ACC112 (cell line): ENCODE measurements at regions not wholly inside any gene's neighbourhood (a gene's known extent, or its start where the extent isn't known, plus 50 kb on each side); places are given as distances from the start of the nearest gene placed in this dataset.
"Not testable (repeated sequence)": the region's sequence is repeated elsewhere in the genome, so short reads cannot be mapped to it uniquely, and the experiment has no call there.

Source experiments
- H2AFZ ChIP-seq: fragments of 200-600 bp; sonication (generic); one replicate; pipeline ENCODE4 v1.6.0; 2017; ENCODE audit warnings: antibody characterized with exemption, low read length; ENCODE audit not compliant: unreplicated experiment
- H3K27ac ChIP-seq: fragments of 200-600 bp; sonication (generic); 2 replicates; pipeline ENCODE4 v1.5.1; 2014; ENCODE audit warnings: low read depth, mild to moderate bottlenecking, antibody characterized with exemption, low read length, moderate library complexity
- H3K27me3 ChIP-seq: fragments of 200-600 bp; sonication (generic); 2 replicates; pipeline ENCODE4 v1.6.1; 2014; ENCODE audit warnings: mild to moderate bottlenecking, antibody characterized with exemption, low read length, moderate library complexity, mixed read lengths; ENCODE audit not compliant: insufficient read depth
- H3K36me3 ChIP-seq: fragments of 200-600 bp; sonication (generic); 2 replicates; pipeline ENCODE4 v1.6.1; 2016; ENCODE audit warnings: mild to moderate bottlenecking, antibody characterized with exemption, low read length, moderate library complexity, mixed read lengths; ENCODE audit not compliant: insufficient read depth
- H3K4me1 ChIP-seq: fragments of 200-600 bp; sonication (generic); one replicate; pipeline ENCODE4 v1.6.1; 2016; ENCODE audit warnings: low read length, mixed read lengths; ENCODE audit not compliant: insufficient read depth, unreplicated experiment, control insufficient read depth
- H3K4me3 ChIP-seq: fragments of 200-600 bp; sonication (generic); 2 replicates; pipeline ENCODE4 v1.5.1; 2014; ENCODE audit warnings: mild to moderate bottlenecking, low read depth, low read length
- H3K79me2 ChIP-seq: fragments of 200-600 bp; sonication (generic); one replicate; pipeline ENCODE4 v1.6.0; 2016; ENCODE audit warnings: low read length; ENCODE audit not compliant: control insufficient read depth, unreplicated experiment, insufficient read depth

DNA sequence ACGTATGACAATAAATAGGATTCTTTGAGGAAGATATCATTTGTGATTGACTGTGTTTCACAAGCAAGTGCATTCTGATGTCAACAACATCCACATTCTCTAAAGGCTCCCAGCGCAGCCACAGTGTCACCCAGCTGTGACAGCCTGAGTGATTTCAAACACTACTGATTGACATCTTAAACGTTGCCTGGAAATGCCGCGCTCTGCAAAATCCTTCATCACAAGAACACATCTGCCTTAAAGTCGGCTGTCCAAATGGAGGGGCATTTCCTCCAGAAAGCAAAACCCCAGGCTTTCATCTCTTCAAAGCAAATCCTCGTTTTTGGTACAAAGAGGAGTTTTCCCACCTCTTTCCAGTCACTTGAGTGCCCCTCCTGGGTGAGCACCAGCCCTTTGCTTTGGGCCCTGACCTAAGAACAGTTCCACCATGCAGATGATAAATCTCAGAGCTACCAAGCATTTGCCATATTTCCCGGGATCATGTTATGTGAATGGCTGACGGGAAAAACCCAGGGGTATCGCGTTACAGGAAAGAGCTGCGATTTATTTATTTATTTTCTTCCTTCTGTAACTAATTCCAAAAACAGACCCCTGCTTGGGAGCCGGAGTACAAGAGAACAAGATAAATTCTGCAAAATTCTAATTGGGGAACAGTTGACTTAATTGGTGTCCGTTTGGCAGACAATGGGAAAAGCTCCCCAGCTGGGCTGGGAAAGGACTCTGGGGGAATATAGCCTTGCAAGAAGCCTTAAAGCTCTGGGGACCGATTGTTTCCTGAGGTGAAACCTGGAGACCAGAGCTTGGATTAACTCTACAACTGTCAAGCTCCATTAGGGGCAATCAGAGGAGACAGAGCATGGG, 703.8 kb upstream of the NR2F2 start:
- Histone ChIP-seq H3K79me2 (no peaks in the 10 kb centered on the region), H3K4me3 (no peak overlapping the region), H3K4me1 (no peaks in the 10 kb centered on the region), H3K27ac (no peak overlapping the region), H3K27me3 (no peaks in the 10 kb centered on the region), H2AFZ (no peak overlapping the region), H3K36me3 (no peaks in the 10 kb centered on the region)

DNA sequence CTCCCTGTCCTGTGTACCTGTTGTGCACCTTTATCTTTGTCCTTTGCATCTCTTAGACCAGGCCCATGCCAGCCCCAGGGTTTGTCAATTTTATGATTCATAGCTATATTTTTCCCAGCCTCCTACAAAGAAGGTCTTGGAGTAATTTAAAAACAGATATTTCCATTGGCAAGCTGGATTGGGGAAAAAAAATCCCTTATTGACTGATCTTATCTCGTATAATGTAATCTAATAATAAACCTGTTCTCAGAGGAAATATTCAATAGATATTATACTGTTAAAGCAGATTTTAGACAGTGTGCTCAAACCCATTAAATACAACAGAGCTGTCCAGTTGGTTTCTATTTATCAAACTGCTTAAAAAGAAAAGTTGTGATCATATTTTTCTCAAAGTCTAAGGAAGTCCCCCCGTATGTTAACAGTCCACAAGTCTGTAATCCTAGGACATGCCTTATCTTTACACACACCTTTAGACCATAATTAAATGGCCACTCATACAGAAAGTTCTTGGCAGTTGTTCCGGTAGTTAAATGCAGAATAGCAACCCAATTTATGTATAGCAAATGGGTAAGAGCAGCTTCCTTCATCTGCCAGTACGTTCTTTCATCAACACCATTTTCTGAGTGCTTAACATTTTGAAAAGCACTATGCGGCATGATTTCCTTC, 700.9 kb upstream of the NR2F2 start:
- H3K4me3 ChIP-seq, result no peak overlapping the region
- H3K27me3 ChIP-seq, result no peaks in the 10 kb centered on the region
- H3K4me1 ChIP-seq, result no peaks in the 10 kb centered on the region
- H2AFZ ChIP-seq, result no peak overlapping the region
- no peaks in the 10 kb centered on the region for H3K79me2 ChIP-seq
- no peaks in the 10 kb centered on the region for H3K36me3 ChIP-seq
- no peak overlapping the region for H3K27ac ChIP-seq

GRCh38 chr15:95630683-95631082, 699.8 kb upstream of the NR2F2 start:
- no peak overlapping the region for H3K4me3 ChIP-seq
- H3K27ac ChIP-seq, result no peak overlapping the region
- no peaks in the 10 kb centered on the region for H3K36me3 ChIP-seq
- H3K4me1 ChIP-seq, result no peaks in the 10 kb centered on the region
- H2AFZ ChIP-seq, result no peak overlapping the region
- H3K79me2 ChIP-seq, result no peaks in the 10 kb centered on the region
- H3K27me3 ChIP-seq, result no peaks in the 10 kb centered on the region

DNA sequence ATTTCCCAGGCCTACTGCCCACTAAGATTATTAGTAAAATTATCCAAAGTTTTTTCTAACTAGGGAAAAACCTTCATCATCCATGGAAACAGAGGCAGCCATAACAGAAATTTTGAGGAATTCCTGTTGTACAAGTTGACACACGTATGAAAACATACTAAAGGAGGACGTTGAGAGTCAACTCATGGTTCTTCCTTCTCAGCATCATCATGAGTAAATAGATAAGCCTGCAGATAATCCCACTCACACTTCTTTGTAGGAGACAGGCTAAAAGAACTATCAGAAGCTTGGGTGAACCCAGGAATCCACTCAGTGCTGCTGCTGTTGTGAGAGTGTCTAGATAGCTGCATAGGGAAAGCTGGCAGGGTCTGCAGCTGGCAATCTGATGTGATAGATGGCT, 694.8 kb upstream of the NR2F2 start:
- Histone ChIP-seq H3K4me3 (no peak overlapping the region), H3K27me3 (no peaks in the 10 kb centered on the region), H3K36me3 (no peaks in the 10 kb centered on the region), H3K27ac (no peak overlapping the region), H3K79me2 (no peaks in the 10 kb centered on the region), H3K4me1 (no peaks in the 10 kb centered on the region), H2AFZ (no peak overlapping the region)

GRCh38 chr15:95636107-95636506, 694.4 kb upstream of the NR2F2 start:
- Histone ChIP-seq H3K4me3 (no peak overlapping the region), H3K4me1 (no peaks in the 10 kb centered on the region), H3K36me3 (no peaks in the 10 kb centered on the region), H3K27ac (no peak overlapping the region), H3K79me2 (no peaks in the 10 kb centered on the region), H3K27me3 (no peaks in the 10 kb centered on the region), H2AFZ (no peak overlapping the region)

- H3K79me2 ChIP-seq, H3K4me3 ChIP-seq, H3K27me3 ChIP-seq, H3K4me1 ChIP-seq, H3K27ac ChIP-seq, H2AFZ ChIP-seq, H3K36me3 ChIP-seq: not testable (repeated sequence)
These were observed 693.3 kb upstream of the NR2F2 start for GRCh38 chr15:95637234-95637633.

DNA sequence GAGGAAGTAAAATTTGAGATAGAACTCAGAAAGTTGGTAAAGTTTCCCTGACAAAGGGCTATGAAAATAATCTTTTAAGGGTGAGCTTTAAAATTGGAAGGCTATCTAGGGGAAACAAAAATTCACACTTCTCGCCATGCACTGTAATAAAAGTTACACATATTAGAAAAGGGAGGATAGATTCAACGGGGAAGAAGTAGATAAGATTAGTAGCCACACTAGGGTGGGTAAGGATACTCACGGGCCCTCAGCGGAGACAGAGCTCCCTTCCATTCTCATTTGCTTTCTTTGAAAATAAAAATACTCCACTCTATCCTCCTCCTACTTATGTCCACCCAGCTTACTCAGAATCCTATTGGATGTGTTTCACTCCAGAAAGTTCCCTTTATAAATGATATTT, 691.3 kb upstream of the NR2F2 start:
- Histone ChIP-seq H3K4me1 (no peaks in the 10 kb centered on the region), H2AFZ (no peak overlapping the region), H3K79me2 (no peaks in the 10 kb centered on the region), H3K27me3 (no peaks in the 10 kb centered on the region), H3K27ac (no peak overlapping the region), H3K4me3 (no peak overlapping the region), H3K36me3 (no peaks in the 10 kb centered on the region)

GRCh38 chr15:95644100-95644875, 686.2 kb upstream of the NR2F2 start:
- Histone ChIP-seq H3K4me3 (no peak overlapping the region), H3K27ac (no peak overlapping the region), H3K36me3 (no peaks in the 10 kb centered on the region)

DNA sequence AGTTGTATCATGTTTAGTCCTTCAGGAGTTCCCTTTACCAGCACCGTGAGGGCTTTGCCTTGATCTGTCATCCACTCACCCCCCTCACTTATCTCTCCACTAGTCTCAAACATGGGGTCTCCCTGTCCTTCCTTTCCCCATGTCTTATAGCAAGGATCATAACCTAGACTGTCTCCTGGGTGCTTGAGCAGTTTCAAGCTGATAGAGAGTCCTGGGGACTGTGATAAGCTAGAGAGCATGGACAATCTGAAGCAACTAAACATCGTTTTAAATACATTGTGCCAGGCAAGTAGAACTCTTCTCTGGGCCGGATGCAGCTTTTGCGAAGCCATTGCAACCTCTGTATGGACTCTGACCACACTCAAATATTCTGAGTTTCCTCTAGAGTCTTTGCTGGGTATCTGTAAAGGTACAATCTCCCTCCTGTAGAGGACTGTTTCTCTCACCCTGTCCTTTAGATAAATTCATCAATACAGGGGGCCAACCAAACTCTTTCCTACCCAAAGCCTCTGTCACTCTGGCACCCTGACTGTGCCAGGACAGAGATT, 684.6 kb upstream of the NR2F2 start:
- H3K79me2 ChIP-seq, result no peaks in the 10 kb centered on the region
- H3K4me1 ChIP-seq, result no peaks in the 10 kb centered on the region
- H2AFZ ChIP-seq, result no peak overlapping the region
- no peaks in the 10 kb centered on the region for H3K36me3 ChIP-seq
- no peaks in the 10 kb centered on the region for H3K27me3 ChIP-seq
- no peak overlapping the region for H3K27ac ChIP-seq
- H3K4me3 ChIP-seq, result no peak overlapping the region

More at GRCh38 chr15:95644100-95644875, 686.2 kb upstream of the NR2F2 start:
- Histone ChIP-seq H3K79me2 (no peaks in the 10 kb centered on the region), H3K27me3 (no peaks in the 10 kb centered on the region), H2AFZ (no peak overlapping the region), H3K4me1 (no peaks in the 10 kb centered on the region)

- no peak overlapping the region for H3K27ac ChIP-seq
- H3K36me3 ChIP-seq, result no peaks in the 10 kb centered on the region
- no peaks in the 10 kb centered on the region for H3K27me3 ChIP-seq
- H3K79me2 ChIP-seq, result no peaks in the 10 kb centered on the region
- H3K4me3 ChIP-seq, result no peak overlapping the region
- no peaks in the 10 kb centered on the region for H3K4me1 ChIP-seq
- no peak overlapping the region for H2AFZ ChIP-seq
These were observed 683.8 kb upstream of the NR2F2 start for GRCh38 chr15:95646484-95647273.
